ENCODE measurements at regions not wholly inside any gene's neighbourhood (a gene's known extent, or its start where the extent isn't known, plus 50 kb on each side); places are given as distances from the start of the nearest gene placed in this dataset.

DNA sequence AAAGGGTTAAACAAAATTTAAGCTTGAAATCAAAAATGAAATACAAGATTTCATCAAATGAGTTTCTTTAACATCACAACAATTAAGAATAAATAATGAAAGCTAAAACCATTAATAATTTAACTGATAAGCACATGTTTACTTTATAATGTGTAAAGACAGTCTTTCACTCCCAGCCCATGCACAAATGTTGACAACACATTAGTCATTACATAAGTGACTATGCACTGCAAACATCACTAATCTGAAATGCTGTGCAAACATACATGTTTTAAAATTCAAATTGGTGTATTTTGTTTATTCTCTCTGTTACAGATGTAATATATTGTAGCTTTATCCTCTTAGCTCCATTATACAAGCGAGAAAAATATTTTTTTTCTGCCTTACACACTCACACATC lies 220.6 kb upstream of the CPXCR1 start:
- no peak for DNase-seq

DNA sequence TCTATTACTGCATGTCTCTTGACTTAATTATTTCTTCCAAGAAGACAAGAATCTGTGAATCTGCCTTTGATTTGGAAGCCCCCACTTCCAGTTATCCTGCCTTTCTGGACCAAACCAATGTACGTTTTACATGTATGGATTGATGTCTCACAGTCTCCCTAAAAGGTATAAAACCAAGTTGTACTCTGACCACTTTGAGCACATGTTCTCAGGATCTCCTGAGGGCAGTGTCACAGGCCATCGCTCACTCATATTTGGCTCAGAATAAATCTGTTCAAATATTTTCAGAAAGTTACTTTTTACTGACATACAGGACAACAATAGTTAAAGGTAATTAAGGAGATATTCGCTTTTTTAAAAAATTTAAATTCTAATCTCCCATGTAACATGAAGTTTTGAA lies 188.6 kb upstream of the CPXCR1 start:
- no peak for DNase-seq

DNA sequence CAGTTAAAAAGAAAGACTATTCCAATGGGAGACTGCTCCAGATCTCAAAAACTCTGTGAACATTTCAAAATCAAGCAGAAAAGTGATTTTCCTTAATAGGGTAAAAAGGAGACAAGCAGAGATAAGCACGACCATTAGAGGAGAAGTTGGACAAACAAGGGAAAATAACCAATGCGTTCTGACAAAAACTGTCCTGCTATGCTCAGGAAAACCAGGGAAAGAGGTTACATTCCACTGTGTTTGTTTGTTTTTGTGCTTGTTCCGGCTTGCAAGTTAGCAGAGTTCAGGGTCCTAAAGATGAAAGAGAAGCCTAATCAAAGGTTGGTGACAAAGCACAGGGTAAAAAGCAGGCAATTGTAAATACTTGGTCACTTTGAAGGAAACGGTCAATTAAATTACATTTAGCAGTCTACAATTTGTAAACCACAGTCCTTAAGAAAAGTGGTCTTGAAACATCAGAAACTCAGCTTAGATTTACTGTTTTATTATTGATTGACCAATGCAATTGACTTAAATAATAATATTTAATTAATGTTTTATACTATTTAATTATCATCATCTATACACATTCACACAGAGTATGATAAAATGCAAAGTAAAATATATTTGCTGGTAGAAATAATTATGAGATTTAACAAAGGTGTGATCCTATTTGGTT lies 186.2 kb upstream of the CPXCR1 start:
- DNase-seq = no peak

DNA sequence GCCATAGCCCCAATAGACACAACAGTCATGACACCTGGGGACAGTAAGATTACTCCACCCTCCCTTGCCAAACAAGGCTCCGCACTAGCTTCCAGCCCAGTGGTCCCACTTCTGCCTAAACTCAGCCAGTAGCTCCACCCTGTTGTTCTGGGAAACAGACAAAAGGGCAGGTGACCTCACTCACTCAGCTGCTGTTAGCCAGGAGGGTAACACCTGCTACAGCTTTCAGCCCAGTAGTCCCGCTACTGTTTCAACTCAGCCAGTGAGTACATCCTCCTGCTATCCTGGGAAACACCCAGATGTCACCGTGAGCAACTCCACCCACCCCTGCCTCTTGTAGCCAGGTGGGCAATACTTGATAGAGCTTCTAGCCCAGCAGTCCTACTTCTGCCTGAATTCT lies 162.7 kb upstream of the CPXCR1 start:
- DNase-seq = no peak

DNA sequence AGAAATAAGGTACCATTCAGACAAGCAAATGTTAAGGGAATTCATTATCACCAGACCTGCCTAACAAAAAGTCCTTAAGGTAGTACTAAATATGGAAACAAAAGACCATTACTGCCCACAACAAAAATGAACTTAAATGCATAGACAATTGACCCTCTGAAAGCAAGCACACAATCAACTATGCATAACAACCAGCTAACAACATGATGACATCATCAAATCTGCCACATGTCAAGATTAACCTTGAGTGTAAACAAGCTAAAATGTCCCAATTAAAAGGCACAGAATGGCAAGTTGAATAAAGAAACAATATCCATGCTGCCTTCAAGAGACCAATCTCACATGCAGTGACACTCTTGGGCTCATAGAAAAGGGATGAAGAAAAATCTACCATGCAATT lies 160.7 kb upstream of the CPXCR1 start:
- DNase-seq = no peak

DNA sequence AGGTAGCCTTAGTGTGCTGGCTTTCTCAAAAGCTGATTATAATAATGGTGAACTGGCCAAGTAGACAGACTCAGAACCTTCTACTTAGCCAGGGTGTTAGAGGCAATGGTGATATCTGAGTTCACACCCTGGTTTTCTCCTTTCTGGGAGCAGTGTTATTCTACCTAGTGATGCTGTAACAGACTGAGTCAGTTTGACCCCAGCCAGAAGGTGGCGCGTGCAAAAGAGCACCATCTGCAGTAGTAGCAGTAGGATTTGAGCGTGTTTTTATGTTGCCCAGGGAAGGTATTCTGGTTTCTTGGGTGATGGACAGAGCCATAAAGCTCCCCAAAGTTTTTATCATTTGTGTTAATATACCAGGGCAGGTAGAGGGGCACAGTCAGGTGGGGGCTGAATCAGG lies 143.8 kb upstream of the CPXCR1 start:
- DNase-seq = no peak

DNA sequence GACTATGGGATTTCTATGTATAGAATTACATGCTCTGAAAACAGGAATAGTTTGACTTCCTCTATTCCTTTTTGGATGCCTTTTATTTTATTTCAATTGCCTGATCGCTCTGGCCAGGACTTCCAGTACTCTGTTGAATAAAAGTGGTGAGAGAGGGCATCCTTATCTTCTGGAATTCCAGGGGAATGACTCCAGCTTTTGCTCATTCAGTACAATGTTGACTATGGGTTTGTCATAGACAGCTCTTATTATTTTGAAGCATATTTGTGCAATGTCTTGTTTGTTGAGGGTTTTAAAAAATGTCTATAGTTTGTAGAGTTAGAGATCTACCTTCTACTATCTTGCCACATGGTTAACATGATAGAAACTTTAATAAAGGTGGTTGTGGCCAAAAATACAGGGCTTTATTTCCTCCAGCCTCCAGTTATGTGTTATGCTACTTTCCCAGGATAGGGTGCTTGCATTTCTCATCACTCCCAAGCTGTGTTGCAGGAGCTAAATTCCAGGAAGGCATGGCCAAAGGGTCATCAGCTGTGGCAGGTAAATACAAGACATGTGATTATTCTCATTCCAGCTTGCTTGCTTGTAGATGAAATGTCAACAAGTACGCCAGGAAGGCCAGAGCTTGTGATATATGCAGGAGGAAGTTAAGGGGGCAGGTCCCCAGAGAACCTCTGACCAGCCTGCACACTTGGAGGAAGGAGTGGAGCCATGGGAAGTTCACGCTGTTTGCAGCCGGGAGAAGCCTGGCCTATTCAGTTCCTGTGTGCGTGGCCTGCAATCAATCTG lies 142.4 kb upstream of the CPXCR1 start:
- DNase-seq = no peak

DNA sequence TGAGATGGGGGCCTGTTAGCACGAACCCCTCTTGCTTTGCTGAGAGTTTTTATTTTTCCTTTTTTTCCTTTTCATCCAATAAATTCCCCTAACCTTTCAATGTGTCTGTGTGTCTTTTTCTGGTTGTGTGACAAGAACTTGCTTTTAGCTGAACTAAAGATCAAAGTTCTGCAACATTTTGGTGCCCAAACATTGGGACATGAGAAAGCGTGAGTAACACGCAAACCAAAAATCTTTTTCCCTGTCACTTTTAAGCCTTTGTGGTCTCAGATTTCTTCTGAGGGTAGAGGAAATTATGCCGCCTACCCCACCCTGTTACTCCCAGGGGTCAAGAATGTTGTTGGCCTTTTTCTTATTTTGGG lies 141.8 kb upstream of the CPXCR1 start:
- no peak for DNase-seq

DNA sequence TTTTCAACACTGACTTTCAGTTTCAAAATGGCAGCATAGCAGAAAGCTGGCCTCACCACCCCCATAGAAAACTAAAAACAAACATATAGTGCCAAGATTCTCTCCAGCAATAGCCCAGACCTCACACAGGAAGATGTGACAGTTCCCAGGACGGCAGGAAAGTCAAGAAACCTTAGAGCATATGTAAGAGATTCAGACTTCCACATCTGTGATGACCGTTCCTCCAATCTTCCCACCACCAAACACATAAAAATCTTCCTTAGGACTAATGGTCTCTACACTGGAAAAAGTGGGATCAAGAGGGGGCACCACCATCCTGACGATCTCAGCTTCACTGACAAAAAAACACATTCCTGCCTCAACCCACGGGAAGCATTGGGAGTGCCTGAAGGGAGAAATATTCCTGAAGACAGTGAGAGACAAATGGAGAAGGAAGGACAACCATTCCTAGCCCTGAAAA lies 134.1 kb upstream of the CPXCR1 start:
- no peak for DNase-seq

DNA sequence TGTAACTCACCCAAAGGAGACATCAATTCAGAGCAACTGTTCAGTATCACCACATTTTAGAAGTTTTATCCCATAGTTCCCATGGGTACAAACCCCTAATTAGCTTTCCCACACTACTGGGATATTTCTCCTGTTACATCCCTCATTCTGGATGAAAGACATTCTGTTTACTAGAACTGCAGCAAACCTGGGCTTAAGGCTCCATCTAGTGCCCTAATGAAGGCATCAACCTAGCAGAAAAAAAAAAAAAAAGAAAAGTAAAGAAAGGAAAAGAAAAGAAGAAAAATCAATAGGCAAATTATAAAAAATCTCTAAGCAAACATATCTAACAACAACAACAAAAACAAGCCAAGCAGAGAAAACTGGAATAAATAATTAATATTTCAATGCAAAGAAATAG lies 133.7 kb upstream of the CPXCR1 start:
- peak; percentile 2 for DNase-seq

DNA sequence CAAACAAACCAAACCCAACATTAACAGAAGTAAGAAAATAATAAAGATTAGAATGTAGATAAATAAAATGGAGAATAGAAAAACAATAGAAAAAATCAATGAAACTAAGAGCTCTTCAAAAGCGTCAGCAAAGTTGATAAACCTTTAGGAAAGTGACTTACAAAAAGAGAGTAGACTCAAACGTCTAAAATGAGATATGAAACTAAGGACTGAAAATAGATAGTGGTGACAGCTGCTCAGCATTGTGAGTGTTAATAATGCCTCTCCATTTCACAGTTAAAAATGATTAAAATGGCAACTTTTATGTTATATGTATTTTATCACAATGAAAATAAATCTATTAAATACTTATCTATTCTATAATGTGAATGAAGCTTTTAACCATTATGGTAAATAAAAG lies 125.7 kb upstream of the CPXCR1 start:
- DNase-seq = no peak

DNA sequence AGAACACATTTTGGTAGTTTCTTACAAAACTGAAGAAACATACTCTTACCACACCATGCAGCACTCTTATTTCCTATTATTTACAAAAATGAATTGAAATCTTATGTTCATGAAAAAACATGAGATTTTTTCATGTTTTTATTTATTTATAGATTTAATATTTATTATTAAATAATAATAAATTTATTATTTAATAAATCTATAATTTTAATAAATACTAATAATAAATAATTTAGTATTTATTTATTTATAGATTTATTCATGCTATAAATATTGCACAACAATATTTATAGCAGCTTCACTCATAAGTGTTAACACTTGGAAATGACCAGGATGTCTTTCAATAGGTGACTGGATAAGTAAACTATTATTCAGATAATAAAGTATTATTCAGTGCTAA lies 91.6 kb upstream of the CPXCR1 start:
- DNase-seq = no peak

DNA sequence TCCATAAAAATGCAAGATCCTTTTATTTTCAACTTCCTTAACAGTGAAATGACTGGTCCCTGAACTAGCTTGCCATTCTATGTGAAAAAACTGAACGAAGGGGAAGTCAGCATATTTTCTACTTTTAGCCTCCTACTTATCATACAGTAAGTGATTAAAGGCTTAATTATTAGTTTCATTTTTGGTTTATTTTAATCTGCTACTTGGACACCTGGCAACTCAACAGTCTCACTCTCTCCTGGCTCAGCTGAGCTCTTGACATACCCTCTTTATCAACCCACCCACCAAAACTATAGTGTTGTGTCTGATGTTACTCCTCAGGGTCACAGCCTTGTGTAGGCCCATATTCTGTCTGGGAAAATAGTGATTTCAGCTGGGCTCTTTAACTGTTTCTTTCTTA lies 86.2 kb upstream of the CPXCR1 start:
- no peak for DNase-seq

DNA sequence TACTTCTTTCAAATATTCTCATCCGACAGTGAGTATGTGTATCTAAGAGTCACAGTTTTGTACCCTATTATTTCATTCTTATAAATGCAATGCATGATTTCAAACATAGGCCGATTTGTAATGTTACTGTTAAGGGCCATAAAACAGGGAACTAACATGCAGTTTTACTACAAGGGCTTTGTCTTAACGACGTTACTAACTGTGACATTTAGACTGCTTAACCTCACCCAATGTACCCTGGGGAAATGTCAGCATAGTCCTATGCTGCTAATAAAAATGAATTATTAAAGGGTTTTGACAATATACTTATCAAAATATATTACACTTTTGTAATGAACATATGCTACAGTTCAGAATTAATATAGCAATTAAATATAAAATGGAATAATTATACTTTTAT lies 74.8 kb upstream of the CPXCR1 start:
- no peak for DNase-seq

All from NCI-H1092 treated with DMSO at 0.1 percent for 48 hours (cell line).